Esophagus squamous epithelium (tissue), 4 donors: ENCODE measurements at regions not wholly inside any gene's neighbourhood (a gene's known extent, or its start where the extent isn't known, plus 50 kb on each side); places are given as distances from the start of the nearest gene placed in this dataset.

ENCODE experiments used
- CTCF ChIP-seq, 6 experiments: fragments of 450-650 bp in 4 of 6; fragments of 200-600 bp in 2 of 6; sonication (generic) in 2 of 6; IDR thresholded peaks; one replicate each; pipeline ENCODE4 v1.5.1; 2016 to 2019; ENCODE audit warnings: antibody characterized with exemption in 6 of 6, mild to moderate bottlenecking in 4 of 6, moderate library complexity in 4 of 6
- POLR2A ChIP-seq, 4 donors: fragments of 450-650 bp; IDR thresholded peaks; one replicate each; pipeline ENCODE4 v1.6.1; 2017; ENCODE audit warnings: antibody characterized with exemption in 4 of 4, mild to moderate bottlenecking in 4 of 4, moderate library complexity in 3 of 4

- no peak for TF ChIP-seq CTCF (IDR thresholded peaks at IDR 0.05)
- no peak for TF ChIP-seq POLR2A (IDR thresholded peaks at IDR 0.05)
Measured at GRCh38 chr5:96219580-96220281, 213.3 kb downstream of the PCSK1 start.
